Activated gamma-delta T cell treated with anti-CD3 and anti-CD28 coated beads, Interleukin-2, amount 50 U/mL, for 16 hours (primary cell): ENCODE measurements at regions not wholly inside any gene's neighbourhood (a gene's known extent, or its start where the extent isn't known, plus 50 kb on each side); places are given as distances from the start of the nearest gene placed in this dataset.

ENCODE experiments used
- DNase-seq: peaks from one replicate; pipeline ENCODE4 v3.0.0-alpha.2; 2020; ENCODE audit warnings: low read depth

DNA sequence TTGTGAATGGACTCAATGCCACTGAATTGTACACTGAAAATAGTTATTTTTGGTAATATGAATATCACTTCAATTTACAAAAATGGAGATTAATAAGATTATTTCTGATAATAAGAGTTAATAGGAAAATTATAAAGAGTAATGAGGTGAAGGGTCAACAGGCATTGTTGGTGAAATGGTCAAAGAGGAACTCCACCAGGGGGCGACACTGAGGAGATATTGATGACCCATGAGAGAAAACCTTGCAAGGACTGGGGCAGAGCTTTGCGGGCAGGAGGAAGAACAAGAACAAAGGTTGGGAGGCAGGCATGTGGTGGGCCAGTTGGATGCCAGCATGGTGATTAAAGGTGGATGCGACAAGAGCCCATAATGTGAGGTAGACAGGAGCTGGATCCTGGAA, 74.0 kb upstream of the XYLT1 start:
- no peak for DNase-seq

DNA sequence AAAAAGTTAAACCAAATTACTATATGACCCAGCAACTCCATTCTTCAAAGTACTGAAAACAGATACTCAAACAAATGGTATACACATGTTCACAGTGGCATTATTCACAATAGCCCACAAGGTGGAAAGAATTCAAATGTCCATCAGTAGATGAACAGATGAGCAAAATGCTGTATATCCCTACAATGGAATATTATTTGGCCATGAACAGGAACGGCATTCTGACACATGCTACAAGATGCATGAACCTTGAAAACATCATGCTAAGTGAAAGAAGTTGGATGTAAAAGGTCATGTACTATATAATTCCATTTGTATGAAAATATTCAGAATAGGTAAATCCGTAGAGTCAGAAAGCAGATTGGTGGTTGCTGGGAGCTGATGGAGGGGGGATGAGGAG, 73.5 kb upstream of the XYLT1 start:
- no peak for DNase-seq

DNA sequence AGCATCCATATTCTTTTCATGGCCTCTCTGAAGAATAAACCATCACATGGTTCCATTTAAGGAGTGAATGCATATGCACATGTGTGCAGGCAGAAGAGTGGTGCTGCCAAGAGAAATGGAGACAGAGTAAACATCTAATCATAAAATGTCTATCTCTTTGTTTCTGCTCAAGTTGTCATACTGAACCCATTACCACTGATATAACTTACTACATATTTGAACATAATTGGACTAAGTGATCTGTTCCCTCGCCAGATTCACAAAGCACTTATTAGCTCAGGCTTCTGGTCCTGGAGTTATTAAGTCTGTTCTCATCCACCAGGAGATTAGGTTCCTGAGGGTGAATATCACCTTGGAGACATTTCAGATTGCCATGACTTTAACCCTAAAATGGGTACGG, 72.3 kb upstream of the XYLT1 start:
- DNase-seq: no peak

DNA sequence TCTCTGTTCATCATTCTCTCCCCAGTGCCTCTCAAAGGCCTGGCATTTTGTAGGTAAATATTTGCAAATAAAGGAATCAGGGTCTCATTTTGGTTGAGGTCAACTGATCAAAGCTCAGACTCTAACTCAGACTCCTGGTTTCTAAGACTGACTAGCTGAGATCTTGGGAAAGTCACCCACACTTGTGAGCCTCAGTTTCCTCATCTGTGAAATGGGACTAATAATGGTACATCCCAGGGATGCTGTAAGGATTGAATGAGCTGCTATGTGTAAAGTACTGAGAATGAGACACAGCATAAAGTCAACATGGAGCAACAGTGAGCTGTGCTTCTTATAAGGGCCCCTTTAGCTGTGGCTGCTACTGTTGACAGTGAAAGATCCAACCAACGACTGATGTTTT, 70.6 kb upstream of the XYLT1 start:
- DNase-seq: no peak

DNA sequence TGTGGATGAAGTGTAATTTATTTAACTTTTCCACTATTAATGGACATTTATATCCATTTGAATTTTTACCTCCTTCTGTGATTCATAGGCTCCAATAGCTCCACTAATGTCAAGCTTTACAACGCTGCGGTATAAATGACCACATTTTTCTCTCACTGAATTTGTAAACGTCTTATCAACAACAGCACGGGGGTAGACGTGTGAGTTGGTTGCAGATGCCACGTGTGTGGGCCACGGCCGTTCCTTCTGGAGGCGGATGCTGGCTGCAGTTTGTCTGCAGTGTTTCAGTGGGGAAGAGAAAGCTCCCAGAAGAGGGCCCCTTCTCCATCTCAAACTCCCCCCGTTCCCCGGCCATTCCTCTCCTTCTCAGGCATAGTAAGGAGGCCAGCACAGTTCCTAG, 68.2 kb upstream of the XYLT1 start:
- no peak for DNase-seq

DNA sequence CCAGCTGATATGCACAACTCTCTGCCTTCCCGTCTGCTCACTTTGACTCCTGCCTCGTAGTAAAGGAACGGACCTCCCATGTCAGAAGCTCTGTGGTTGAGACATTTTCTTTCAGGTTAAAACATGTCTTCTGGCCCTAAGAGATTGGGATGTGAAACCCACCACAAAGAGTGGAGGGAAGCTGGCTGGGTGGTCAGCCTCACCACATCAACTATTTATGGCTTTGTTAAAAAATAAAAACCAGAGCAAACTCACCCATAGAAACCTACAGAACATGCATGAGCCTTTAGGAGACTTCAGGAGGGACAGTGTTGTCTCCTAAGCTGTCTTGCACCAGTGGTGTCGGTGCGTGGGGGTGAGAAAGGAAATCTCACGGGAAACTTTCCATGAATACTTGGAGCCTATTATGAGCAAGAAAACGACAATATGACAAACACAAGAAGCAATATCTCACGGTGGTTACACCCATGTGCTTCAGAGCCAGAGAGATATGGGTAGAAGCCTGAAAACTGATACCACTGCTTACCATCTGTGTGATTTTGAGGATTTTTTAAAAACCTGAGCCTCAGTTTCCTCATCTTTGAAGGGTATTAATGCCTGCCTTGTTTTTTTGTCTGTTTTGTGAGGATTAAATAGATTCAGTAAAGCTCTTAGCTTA, 61.7 kb upstream of the XYLT1 start:
- no peak for DNase-seq

DNA sequence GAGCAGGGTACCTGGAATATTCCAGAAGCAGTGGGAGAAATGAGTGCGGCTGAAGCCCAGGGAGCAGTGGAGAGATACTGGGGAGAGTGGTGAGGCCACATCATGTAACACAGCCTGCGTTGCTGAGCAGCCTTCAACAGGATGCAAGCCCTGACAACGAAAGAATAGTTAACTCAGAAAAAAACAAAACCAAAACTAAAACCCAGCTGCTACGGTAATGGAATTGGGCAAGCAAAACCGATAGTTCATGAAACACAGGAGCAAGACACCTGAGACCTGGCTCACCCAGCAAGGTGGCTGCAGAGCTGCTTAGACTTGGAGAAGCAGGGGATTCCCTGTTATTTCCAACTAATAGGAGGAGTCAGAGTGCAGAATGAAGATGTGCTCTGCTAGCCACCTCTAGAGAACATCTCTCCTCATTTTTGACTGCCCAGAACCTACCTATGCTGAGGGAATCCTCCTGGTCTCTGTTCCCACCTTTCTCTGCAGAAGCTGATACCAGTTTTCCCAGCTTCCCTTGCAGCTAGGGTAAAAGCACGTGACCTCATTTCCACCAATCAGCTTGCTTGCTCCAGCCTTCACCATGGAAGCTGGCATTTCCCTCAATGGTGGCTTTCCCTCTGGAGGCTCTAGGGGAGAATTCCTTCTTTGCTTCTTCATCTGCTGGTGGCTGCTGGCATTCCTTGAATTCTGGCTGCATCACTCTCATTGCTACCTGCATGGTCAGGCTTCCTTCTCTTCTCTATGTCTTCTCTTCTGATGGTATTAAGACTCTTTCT, 59.4 kb upstream of the XYLT1 start:
- DNase-seq: no peak

DNA sequence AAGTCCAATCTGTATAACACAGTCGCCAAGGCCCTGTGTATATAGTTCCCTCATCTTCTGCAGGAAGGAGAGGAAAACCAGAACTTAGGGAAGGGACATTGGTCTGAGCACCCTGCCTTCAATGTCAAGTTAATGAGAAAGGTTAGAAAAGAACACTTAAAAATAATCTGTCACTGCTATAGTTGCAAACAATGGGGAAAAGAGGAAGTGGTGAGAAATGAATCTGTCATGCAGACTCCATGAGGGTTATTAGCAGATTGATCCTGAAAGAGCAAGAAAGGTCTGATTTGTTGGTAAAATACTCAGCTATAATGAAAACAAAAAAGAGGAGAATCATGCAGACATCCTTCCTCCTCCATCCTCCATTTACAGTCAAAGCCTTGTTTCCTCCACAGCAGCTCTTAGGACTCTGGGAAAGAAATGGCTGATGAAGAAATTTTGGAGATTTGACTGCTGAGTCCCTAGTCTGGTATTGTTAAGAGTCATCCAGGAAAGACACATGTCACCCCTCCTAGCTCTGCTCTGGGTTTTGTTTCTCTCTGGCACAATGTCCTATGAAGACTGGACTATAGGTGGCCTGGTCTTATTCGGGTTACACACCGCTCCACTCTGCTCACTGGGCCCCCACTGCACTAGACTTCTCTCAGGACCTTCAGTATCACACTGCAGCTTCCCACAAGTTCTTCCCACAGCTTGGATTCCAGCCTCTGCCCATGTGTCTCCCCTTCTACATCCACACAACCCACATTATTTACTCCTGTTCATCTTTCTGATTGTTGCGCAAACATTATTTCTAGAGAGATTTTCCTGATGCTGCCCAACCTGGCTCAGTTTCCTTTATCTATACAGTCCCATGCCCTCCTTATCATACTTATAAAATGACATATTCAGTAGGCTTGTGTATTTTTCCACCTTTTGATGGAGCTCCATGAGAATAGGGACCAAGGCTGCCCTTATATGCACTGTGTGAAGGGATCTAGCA, 56.5 kb upstream of the XYLT1 start:
- no peak for DNase-seq

DNA sequence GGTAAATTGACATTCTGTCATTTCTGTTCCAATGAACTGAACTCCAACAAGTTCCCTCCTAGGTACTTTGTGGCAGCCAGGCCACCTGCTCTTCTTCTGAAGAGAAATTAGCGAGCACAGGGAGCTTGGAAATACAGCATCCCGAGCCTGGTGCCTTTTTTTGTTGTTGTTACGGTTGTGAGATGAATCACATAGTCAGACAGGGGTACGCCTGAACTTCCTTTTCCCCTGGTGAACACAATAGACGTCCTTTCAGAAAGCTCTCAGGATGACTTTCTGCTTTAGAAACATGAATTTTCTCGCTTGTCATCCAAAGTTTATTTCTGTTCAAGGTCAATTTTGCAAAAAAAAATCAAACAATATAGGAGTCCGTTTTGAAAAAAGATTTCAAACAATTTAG, 53.9 kb upstream of the XYLT1 start:
- no peak for DNase-seq

DNA sequence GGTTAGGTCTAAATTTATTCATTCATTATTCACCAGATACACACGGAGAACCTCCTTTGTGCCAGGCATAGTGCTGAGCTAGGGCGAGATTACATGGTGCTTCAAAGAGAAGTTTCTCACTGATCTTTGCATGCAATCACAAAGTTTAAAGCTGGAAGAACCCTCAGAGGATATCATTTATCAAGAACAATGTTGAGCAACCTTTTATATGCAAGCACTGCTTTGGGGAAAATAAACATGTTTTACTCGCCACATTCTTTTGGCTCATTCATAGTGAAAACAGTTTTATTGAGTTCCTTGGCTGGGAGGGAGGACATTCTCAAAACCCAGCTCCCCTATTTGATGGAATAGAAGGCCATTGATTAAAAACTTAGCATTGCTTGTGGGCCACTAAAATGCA, 49.8 kb upstream of the XYLT1 start:
- DNase-seq: no peak
